Left hindlimb (tissue), 1 donor: ENCODE measurements at regions not wholly inside any gene's neighbourhood (a gene's known extent, or its start where the extent isn't known, plus 50 kb on each side); places are given as distances from the start of the nearest gene placed in this dataset.

Experiments
- DNase-seq: peaks from one replicate; pipeline ENCODE4 v3.0.0-alpha.2; 2018

GRCh38 chr6:18785810-18786490 lies 398.8 kb downstream of the RNF144B start:
- no peak for DNase-seq

- DNase-seq = no peak
These were observed 405.7 kb downstream of the RNF144B start for GRCh38 chr6:18792866-18793265.

- DNase-seq = no peak
These were observed 408.6 kb downstream of the RNF144B start for GRCh38 chr6:18795726-18796125.

GRCh38 chr6:18820725-18821124 lies 433.6 kb downstream of the RNF144B start:
- DNase-seq = no peak

GRCh38 chr6:18823782-18824386 lies 436.7 kb downstream of the RNF144B start:
- DNase-seq = no peak

- no peak for DNase-seq
These were observed 442.2 kb downstream of the RNF144B start for GRCh38 chr6:18829272-18829870.

- no peak for DNase-seq
These were observed 448.8 kb downstream of the RNF144B start for GRCh38 chr6:18835976-18836375.

GRCh38 chr6:18837013-18837412 lies 449.9 kb downstream of the RNF144B start:
- DNase-seq = no peak

GRCh38 chr6:18842534-18842933 lies 455.4 kb downstream of the RNF144B start:
- no peak for DNase-seq

- DNase-seq = no peak
These were observed 458.7 kb downstream of the RNF144B start for GRCh38 chr6:18845896-18846295.

GRCh38 chr6:18846327-18846726 lies 459.2 kb downstream of the RNF144B start:
- DNase-seq = no peak

GRCh38 chr6:18861204-18861603 lies 474.1 kb downstream of the RNF144B start:
- DNase-seq = no peak

- DNase-seq = no peak
These were observed 496.1 kb downstream of the RNF144B start for GRCh38 chr6:18883268-18883667.

- DNase-seq = no peak
These were observed 496.7 kb downstream of the RNF144B start for GRCh38 chr6:18883851-18884250.

GRCh38 chr6:18893540-18894269 lies 506.6 kb downstream of the RNF144B start:
- no peak for DNase-seq

- DNase-seq = no peak
These were observed 510.2 kb downstream of the RNF144B start for GRCh38 chr6:18897350-18897749.

GRCh38 chr6:18904681-18905080 lies 517.5 kb downstream of the RNF144B start:
- DNase-seq = no peak

GRCh38 chr6:18920701-18921100 lies 533.6 kb downstream of the RNF144B start:
- no peak for DNase-seq

GRCh38 chr6:18931086-18931485 lies 543.9 kb downstream of the RNF144B start:
- DNase-seq = no peak

- no peak for DNase-seq
These were observed 571.0 kb downstream of the RNF144B start for GRCh38 chr6:18958146-18958545.

- DNase-seq = no peak
These were observed 574.4 kb downstream of the RNF144B start for GRCh38 chr6:18961566-18961965.

GRCh38 chr6:18962361-18962905 lies 575.3 kb downstream of the RNF144B start:
- no peak for DNase-seq

GRCh38 chr6:18963439-18963838 lies 576.3 kb downstream of the RNF144B start:
- no peak for DNase-seq
